HL-60 (cell line): ENCODE measurements at regions not wholly inside any gene's neighbourhood (a gene's known extent, or its start where the extent isn't known, plus 50 kb on each side); places are given as distances from the start of the nearest gene placed in this dataset.

Experiments used
- DNase-seq, 2 experiments: peaks; one replicate each; pipeline ENCODE4 v3.0.0-alpha.2; 2010 to 2020; ENCODE audit warnings: low read depth in 1 of 2, low spot score in 1 of 2
- H3K27ac ChIP-seq: fragments of 250-450 bp; sonication (Bioruptor Pico); replicated peaks from 2 replicates; pipeline ENCODE4 v1.5.1; 2020; ENCODE audit warnings: mild to moderate bottlenecking, moderate library complexity
- H3K27me3 ChIP-seq: fragments of 250-450 bp; sonication (Bioruptor Pico); 2 replicates; pipeline ENCODE4 v1.5.1; 2021; ENCODE audit warnings: mild to moderate bottlenecking, moderate library complexity; ENCODE audit not compliant: insufficient read depth, poor library complexity, severe bottlenecking
- H3K4me3 ChIP-seq: replicated peaks from 2 replicates; pipeline ENCODE4 v1.5.1; 2011; ENCODE audit warnings: mild to moderate bottlenecking, control low read depth, low read length; ENCODE audit not compliant: insufficient read depth
- CTCF ChIP-seq: IDR thresholded peaks from one replicate; pipeline ENCODE4 v1.5.1; 2011; ENCODE audit warnings: low read length, control low read depth, inconsistent platforms; ENCODE audit not compliant: insufficient read depth
- GABPA ChIP-seq: IDR thresholded peaks from 2 replicates; pipeline ENCODE4 v1.6.1; 2012; ENCODE audit warnings: low read depth
- POLR2AphosphoS5 ChIP-seq: IDR thresholded peaks from 2 replicates; pipeline ENCODE4 v1.6.1; 2012; ENCODE audit warnings: low read depth
- REST ChIP-seq: IDR thresholded peaks from 2 replicates; pipeline ENCODE4 v1.6.1; 2012; ENCODE audit warnings: low read depth; ENCODE audit not compliant: insufficient replicate concordance
- SPI1 ChIP-seq: IDR thresholded peaks from 2 replicates; pipeline ENCODE4 v1.6.1; 2012; ENCODE audit warnings: low read depth, mild to moderate bottlenecking, borderline replicate concordance

GRCh38 chr18:40921845-40922629, 1033.0 kb upstream of the PIK3C3 start:
- Histone ChIP-seq H3K4me3 (no peak overlapping the region), H3K27me3 (no peaks in the 10 kb centered on the region), H3K27ac (no peak overlapping the region)
- TF ChIP-seq REST (no peak), POLR2AphosphoS5 (no peak), GABPA (no peak), SPI1 (no peak), CTCF (no peak)
- DNase-seq, result no peak

GRCh38 chr18:40917056-40917455, 1038.0 kb upstream of the PIK3C3 start:
- no peak overlapping the region for H3K27ac ChIP-seq

More at GRCh38 chr18:40917056-40917455, 1038.0 kb upstream of the PIK3C3 start:
- TF ChIP-seq SPI1 (no peak), GABPA (no peak), CTCF (no peak), REST (no peak), POLR2AphosphoS5 (no peak)
- Histone ChIP-seq H3K27me3 (no peaks in the 10 kb centered on the region), H3K4me3 (no peak overlapping the region)
- DNase-seq, result no peak
